Prostate gland (tissue), 2 donors: ENCODE measurements at regions not wholly inside any gene's neighbourhood (a gene's known extent, or its start where the extent isn't known, plus 50 kb on each side); places are given as distances from the start of the nearest gene placed in this dataset.

Experiments
- DNase-seq: peaks from one replicate; pipeline ENCODE4 v3.0.0-alpha.2; 2019; ENCODE audit warnings: low spot score
- H3K27ac ChIP-seq, 2 donors: fragments of 200-600 bp; sonication (generic); 2 replicates each; pipeline ENCODE4 v1.5.1; 2017 to 2019
- H3K27me3 ChIP-seq: fragments of 200-600 bp; sonication (generic); replicated peaks from 2 replicates; pipeline ENCODE4 v1.5.1; 2019; ENCODE audit not compliant: insufficient read depth
- H3K36me3 ChIP-seq, 2 donors: fragments of 200-600 bp; sonication (generic); 1 replicate in 1 of 2; 2 replicates in 1 of 2; pipeline versions ENCODE4 v1.5.1 to v1.8.1; 2017 to 2019
- H3K4me1 ChIP-seq: fragments of 200-600 bp; sonication (generic); replicated peaks from 2 replicates; pipeline ENCODE4 v1.5.1; 2019
- H3K4me3 ChIP-seq, 2 donors: fragments of 200-600 bp; sonication (generic); 2 replicates each; pipeline ENCODE4 v1.5.1; 2017 to 2019
- H3K9me3 ChIP-seq: fragments of 200-600 bp; sonication (generic); 2 replicates; pipeline ENCODE4 v1.5.1; 2017
- CTCF ChIP-seq, 4 experiments: fragments of 200-600 bp in 2 of 4; fragments of 450-650 bp in 2 of 4; sonication (generic) in 2 of 4; IDR thresholded peaks; 1 replicate in 3 of 4; 2 replicates in 1 of 4; pipeline ENCODE4 v1.5.1; 2016 to 2019; ENCODE audit warnings: antibody characterized with exemption in 4 of 4, mild to moderate bottlenecking in 2 of 4, moderate library complexity in 2 of 4
- POLR2A ChIP-seq: fragments of 450-650 bp; IDR thresholded peaks from one replicate; pipeline ENCODE4 v1.6.1; 2016; ENCODE audit warnings: antibody characterized with exemption, mild to moderate bottlenecking
- POLR2AphosphoS5 ChIP-seq: sonication (generic); formaldehyde crosslinking; IDR thresholded peaks from one replicate; pipeline ENCODE4 v1.6.1; 2017; ENCODE audit warnings: antibody characterized with exemption
- WGBS: methylation state at CpG from one replicate; pipeline ENCODE4 v1.1.5; 2018; 5-methylcytosine and 5-hydroxymethylcytosine counted together
- intact Hi-C: fragments of 100-400 bp; cut with DNase I; formaldehyde crosslinking; loops from one replicate; pipeline ENCODE4 v1.14.2; 2022

- no peaks in the 10 kb centered on the region for H3K4me1 ChIP-seq
- intact Hi-C loops, result no loop called here
- H3K27me3 ChIP-seq, result no peaks in the 10 kb centered on the region
- H3K36me3 ChIP-seq, result no peaks in the 10 kb centered on the region
- H3K4me3 ChIP-seq, result no peak overlapping the region
- TF ChIP-seq POLR2A (no peak), CTCF (IDR thresholded peaks at IDR 0.05) (no peak), POLR2AphosphoS5 (no peak)
- no peak overlapping the region for H3K27ac ChIP-seq
- WGBS, result 95% methylated on average over 1 of the region's 1 CpG
- H3K9me3 ChIP-seq, result no peaks in the 10 kb centered on the region
- no peak for DNase-seq
Measured at GRCh38 chr5:72760259-72760658, 56.2 kb upstream of the TNPO1 start.

GRCh38 chr5:72752909-72753308 lies 63.6 kb upstream of the TNPO1 start:
- H3K36me3 ChIP-seq, result no peaks in the 10 kb centered on the region
- no peak for TF ChIP-seq POLR2A
- no peak for TF ChIP-seq CTCF (IDR thresholded peaks at IDR 0.05)
- TF ChIP-seq POLR2AphosphoS5, result no peak
- H3K4me3 ChIP-seq, result no peak overlapping the region
- H3K4me1 ChIP-seq, result no peaks in the 10 kb centered on the region
- WGBS, result 88% methylated on average over 1 of the region's 1 CpG
- H3K9me3 ChIP-seq, result no peaks in the 10 kb centered on the region
- H3K27me3 ChIP-seq, result no peaks in the 10 kb centered on the region
- no peak for DNase-seq
- intact Hi-C loops, result no loop called here
- no peak overlapping the region for H3K27ac ChIP-seq

- Histone ChIP-seq H3K9me3 (no peaks in the 10 kb centered on the region), H3K4me3 (no peak overlapping the region), H3K27ac (no peak overlapping the region), H3K36me3 (no peaks in the 10 kb centered on the region), H3K4me1 (no peaks in the 10 kb centered on the region), H3K27me3 (no peaks in the 10 kb centered on the region)
- DNase-seq, result no peak
- WGBS, result 80% methylated on average over 12 of the region's 12 CpGs
- no peak for TF ChIP-seq CTCF (IDR thresholded peaks at IDR 0.05)
- no peak for TF ChIP-seq POLR2A
- TF ChIP-seq POLR2AphosphoS5, result no peak
- intact Hi-C loops, result no loop called here
Measured at GRCh38 chr5:72749362-72749997, 67.0 kb upstream of the TNPO1 start.

- no peaks in the 10 kb centered on the region for H3K4me1 ChIP-seq
- 100% methylated on average over 1 of the region's 1 CpG for WGBS
- no peaks in the 10 kb centered on the region for H3K9me3 ChIP-seq
- no peak overlapping the region for H3K27ac ChIP-seq
- TF ChIP-seq POLR2AphosphoS5 (no peak), POLR2A (no peak), CTCF (IDR thresholded peaks at IDR 0.05) (no peak)
- DNase-seq, result no peak
- H3K4me3 ChIP-seq, result no peak overlapping the region
- H3K27me3 ChIP-seq, result no peaks in the 10 kb centered on the region
- H3K36me3 ChIP-seq, result no peaks in the 10 kb centered on the region
- intact Hi-C loops, result no loop called here
Measured at GRCh38 chr5:72747826-72748225, 68.6 kb upstream of the TNPO1 start.

- intact Hi-C loops, result no loop called here
- no peak for TF ChIP-seq POLR2A
- Histone ChIP-seq H3K4me3 (no peak overlapping the region), H3K27me3 (no peaks in the 10 kb centered on the region), H3K36me3 (no peaks in the 10 kb centered on the region), H3K27ac (no peak overlapping the region), H3K9me3 (no peaks in the 10 kb centered on the region), H3K4me1 (no peaks in the 10 kb centered on the region)
- 90% methylated on average over 5 of the region's 5 CpGs for WGBS
- no peak for DNase-seq
Measured at GRCh38 chr5:72746736-72747135, 69.7 kb upstream of the TNPO1 start.
